Activated CD8-positive, alpha-beta memory T cell treated with anti-CD3 and anti-CD28 coated beads for 4 hours (primary cell): ENCODE measurements at regions not wholly inside any gene's neighbourhood (a gene's known extent, or its start where the extent isn't known, plus 50 kb on each side); places are given as distances from the start of the nearest gene placed in this dataset.

Source experiments
- DNase-seq, 2 donors: peaks; one replicate each; pipeline ENCODE4 v3.0.0-alpha.2; 2020; ENCODE audit warnings: low read depth in 2 of 2

- DNase-seq, result no peak
Measured at GRCh38 chr4:153076861-153077260, 127.4 kb upstream of the TRIM2 start.

- DNase-seq, result no peak
Measured at GRCh38 chr4:153079857-153080391, 124.3 kb upstream of the TRIM2 start.

GRCh38 chr4:153081006-153081580 is 123.2 kb upstream of the TRIM2 start:
- DNase-seq, result no peak

GRCh38 chr4:153081693-153082092 is 122.5 kb upstream of the TRIM2 start:
- DNase-seq, result no peak

- no peak for DNase-seq
Measured at GRCh38 chr4:153082322-153083301, 121.6 kb upstream of the TRIM2 start.

GRCh38 chr4:153083447-153083947 is 120.7 kb upstream of the TRIM2 start:
- DNase-seq, result peak in 1 of 2 donors; percentile 18

- no peak for DNase-seq
Measured at GRCh38 chr4:153084224-153084979, 119.8 kb upstream of the TRIM2 start.

- peak; percentile 66 to 73 for DNase-seq
Measured at GRCh38 chr4:153084980-153085630, 119.1 kb upstream of the TRIM2 start.

GRCh38 chr4:153087671-153088194 is 116.5 kb upstream of the TRIM2 start:
- no peak for DNase-seq

- no peak for DNase-seq
Measured at GRCh38 chr4:153089742-153090141, 114.5 kb upstream of the TRIM2 start.

GRCh38 chr4:153090181-153090580 is 114.1 kb upstream of the TRIM2 start:
- no peak for DNase-seq

GRCh38 chr4:153090670-153091385 is 113.4 kb upstream of the TRIM2 start:
- no peak for DNase-seq

- DNase-seq, result no peak
Measured at GRCh38 chr4:153093396-153093795, 110.8 kb upstream of the TRIM2 start.

- DNase-seq, result no peak
Measured at GRCh38 chr4:153093802-153094201, 110.4 kb upstream of the TRIM2 start.

GRCh38 chr4:153094435-153094834 is 109.8 kb upstream of the TRIM2 start:
- no peak for DNase-seq

GRCh38 chr4:153095448-153096204 is 108.6 kb upstream of the TRIM2 start:
- no peak for DNase-seq

- DNase-seq, result no peak
Measured at GRCh38 chr4:153096344-153096743, 107.9 kb upstream of the TRIM2 start.

GRCh38 chr4:153098427-153098826 is 105.8 kb upstream of the TRIM2 start:
- no peak for DNase-seq

- no peak for DNase-seq
Measured at GRCh38 chr4:153099391-153100140, 104.7 kb upstream of the TRIM2 start.
